ENCODE measurements at regions not wholly inside any gene's neighbourhood (a gene's known extent, or its start where the extent isn't known, plus 50 kb on each side); places are given as distances from the start of the nearest gene placed in this dataset.
"Not testable (repeated sequence)": the region's sequence is repeated elsewhere in the genome, so short reads cannot be mapped to it uniquely, and the experiment has no call there.

- peak; percentile 50 for TF ChIP-seq CTCF (IDR thresholded peaks at IDR 0.05; ENCODE audit: borderline replicate concordance, extremely low read depth, low read length, poor library complexity, severe bottlenecking)
- not testable (repeated sequence) for TF ChIP-seq EZH2 (IDR thresholded peaks at IDR 0.05; ENCODE audit: borderline replicate concordance, low read depth, low read length, severe bottlenecking)
Observed at GRCh38 chr1:146710838-146711521, 227.1 kb upstream of the NBPF12 start.
